SK-N-SH (cell line): ENCODE measurements at regions not wholly inside any gene's neighbourhood (a gene's known extent, or its start where the extent isn't known, plus 50 kb on each side); places are given as distances from the start of the nearest gene placed in this dataset.
A peak's percentile ranks its signal among the peaks of the same experiment; 100 is the strongest.

Experiments
- CTCF ChIA-PET: fragments of 300-600, 350-600 bp; formaldehyde crosslinking; extraction: SDS; loops from one replicate; lab custom pipeline; 2021; lab: Yijun Ruan, JAX
- POLR2A ChIA-PET: fragments of 350-600 bp; sonication (Branson Sonifier 250); formaldehyde crosslinking; extraction: SDS; loops from one replicate; lab custom pipeline; 2020; ENCODE audit warnings: antibody characterized with exemption, inconsistent platforms; lab: Yijun Ruan, JAX
- DNase-seq: peaks from one replicate; pipeline ENCODE4 v3.0.0; 2012
- H2AFZ ChIP-seq: fragments of 200-600 bp; sonication (generic); 2 replicates; pipeline ENCODE4 v1.8.1; 2016; ENCODE audit warnings: antibody characterized with exemption, mild to moderate bottlenecking, low read depth
- H3F3A ChIP-seq: fragments of 200-600 bp; sonication (generic); replicated peaks from 2 replicates; pipeline ENCODE3; 2016; ENCODE audit warnings: antibody characterized with exemption, mild to moderate bottlenecking; ENCODE audit not compliant: insufficient read depth
- H3K27ac ChIP-seq, 2 experiments: fragments of 200-500 bp in 1 of 2; fragments of 200-600 bp in 1 of 2; sonication (Bioruptor generic) in 1 of 2; sonication (generic), shearing (Covaris generic) in 1 of 2; 2 replicates each; pipeline versions ENCODE4 v1.5.1 to v1.6.1; 2014 to 2016; ENCODE audit warnings: low read depth in 2 of 2, inconsistent platforms in 1 of 2, low read length in 1 of 2, mild to moderate bottlenecking in 1 of 2, mixed read lengths in 1 of 2
- H3K27me3 ChIP-seq: fragments of 200-600 bp; sonication (generic), shearing (Covaris generic); 2 replicates; pipeline ENCODE4 v1.6.1; 2016; ENCODE audit warnings: mixed run types; ENCODE audit not compliant: insufficient read depth
- H3K36me3 ChIP-seq, 2 experiments: fragments of 200-500 bp in 1 of 2; fragments of 200-600 bp in 1 of 2; sonication (Bioruptor generic) in 1 of 2; sonication (generic) in 1 of 2; replicated peaks in 1 of 2; 2 replicates each; pipeline versions ENCODE3 to v1.5.1; 2014 to 2016; ENCODE audit warnings: low read length in 1 of 2, mild to moderate bottlenecking in 1 of 2; ENCODE audit not compliant: insufficient read depth in 2 of 2, control insufficient read depth in 1 of 2
- H3K4me1 ChIP-seq, 2 experiments: fragments of 200-500 bp in 1 of 2; fragments of 200-600 bp in 1 of 2; sonication (Bioruptor generic) in 1 of 2; sonication (generic), shearing (Covaris generic) in 1 of 2; 2 replicates each; pipeline versions ENCODE4 v1.5.1 to v1.6.1; 2014 to 2016; ENCODE audit warnings: low read depth in 1 of 2, low read length in 1 of 2, mixed run types in 1 of 2; ENCODE audit not compliant: insufficient read depth in 2 of 2, control insufficient read depth in 1 of 2
- H3K4me2 ChIP-seq: fragments of 200-600 bp; sonication (generic), shearing (Covaris generic); 2 replicates; pipeline ENCODE4 v1.6.1; 2017; ENCODE audit warnings: mixed run types
- H3K4me3 ChIP-seq, 2 experiments: fragments of 200-500 bp in 1 of 2; fragments of 200-600 bp in 1 of 2; sonication (Bioruptor generic) in 1 of 2; sonication (generic), shearing (Covaris generic) in 1 of 2; 2 replicates each; pipeline versions ENCODE4 v1.5.1 to v1.8.1; 2014 to 2016; ENCODE audit warnings: low read depth in 2 of 2, inconsistent platforms in 1 of 2, low read length in 1 of 2, mild to moderate bottlenecking in 1 of 2, mixed read lengths in 1 of 2, moderate library complexity in 1 of 2
- H3K79me2 ChIP-seq: fragments of 200-600 bp; sonication (generic); 2 replicates; pipeline ENCODE4 v1.8.1; 2017; ENCODE audit warnings: mild to moderate bottlenecking; ENCODE audit not compliant: insufficient read depth
- H3K9ac ChIP-seq: fragments of 200-600 bp; sonication (generic); 2 replicates; pipeline ENCODE4 v1.6.1; 2017; ENCODE audit warnings: mixed run types
- H3K9me2 ChIP-seq: fragments of 200-600 bp; sonication (generic); 2 replicates; pipeline ENCODE4 v1.6.1; 2017; ENCODE audit warnings: mixed run types
- H3K9me3 ChIP-seq: fragments of 200-600 bp; sonication (generic); 2 replicates; pipeline ENCODE4 v1.6.1; 2017; ENCODE audit warnings: mixed run types, mild to moderate bottlenecking, moderate library complexity
- H4K20me1 ChIP-seq: fragments of 200-600 bp; sonication (generic); 2 replicates; pipeline ENCODE4 v1.6.1; 2017; ENCODE audit warnings: mild to moderate bottlenecking, mixed run types; ENCODE audit not compliant: insufficient read depth
- FOSL2 ChIP-seq: IDR thresholded peaks from 2 replicates; pipeline ENCODE4 v1.4.0; 2012; ENCODE audit warnings: low read depth, mild to moderate bottlenecking, moderate library complexity, borderline replicate concordance
- GATA2 ChIP-seq: sonication (generic); formaldehyde crosslinking; IDR thresholded peaks from 2 replicates; pipeline ENCODE4 v1.5.0; 2020; ENCODE audit warnings: mild to moderate bottlenecking, missing genetic modification reagents
- MXI1 ChIP-seq: IDR thresholded peaks from 2 replicates; pipeline ENCODE4 v1.6.1; 2012; ENCODE audit warnings: mild to moderate bottlenecking, low read depth, low read length, improper control_type of control experiment
- RCOR1 ChIP-seq: fragments of 150-350 bp; IDR thresholded peaks from 2 replicates; pipeline ENCODE4 v1.6.1; 2017; ENCODE audit warnings: antibody characterized with exemption, low read length
- RXRA ChIP-seq: IDR thresholded peaks from 2 replicates; pipeline ENCODE4 v1.4.0; 2012; ENCODE audit warnings: low read depth, mild to moderate bottlenecking, borderline replicate concordance
- SMC3 ChIP-seq: IDR thresholded peaks from 2 replicates; pipeline ENCODE4 v1.6.1; 2012; ENCODE audit warnings: low read depth, low read length, improper control_type of control experiment
- WGBS: methylation state at CpG from one replicate; pipeline ENCODE4 v1.1.6; 2017; ENCODE audit warnings: low lambda C conversion rate; 5-methylcytosine and 5-hydroxymethylcytosine counted together
- TF ChIP-seq, protein P1 (sequence below): IDR thresholded peaks from 2 replicates; pipeline ENCODE4 v1.6.1; 2012; ENCODE audit warnings: mild to moderate bottlenecking, low read depth, low read length, moderate library complexity
- TF ChIP-seq, protein P2 (sequence below): fragments of 150-350 bp; IDR thresholded peaks from 2 replicates; pipeline ENCODE4 v1.6.1; 2016; ENCODE audit warnings: mild to moderate bottlenecking, low read depth, low read length

DNA sequence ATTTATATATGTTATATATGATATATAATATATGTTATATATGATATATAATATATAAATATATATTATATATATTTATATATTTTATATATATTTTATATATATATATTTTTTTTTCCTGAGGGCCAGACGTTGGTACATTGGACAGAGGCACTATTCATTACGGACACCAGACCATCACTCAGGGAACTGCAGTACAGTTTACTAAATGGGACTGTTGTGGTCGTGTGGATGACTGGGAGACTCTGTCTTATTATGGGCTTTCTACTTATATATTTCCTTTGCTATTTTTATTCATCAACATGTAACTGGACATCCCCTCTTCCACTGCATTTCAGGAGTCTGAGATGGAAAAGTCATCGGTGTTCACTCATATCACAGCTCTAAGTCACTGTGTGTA lies 87.1 kb upstream of the PRKCQ start:
- Histone ChIP-seq H3K27ac (no peak overlapping the region), H3K9me2 (no peaks in the 10 kb centered on the region), H3F3A (no peaks in the 10 kb centered on the region), H3K4me3 (no peak overlapping the region), H3K27me3 (no peaks in the 10 kb centered on the region), H3K36me3 (no peaks in the 10 kb centered on the region), H3K4me2 (no peak overlapping the region), H3K9me3 (no peaks in the 10 kb centered on the region), H3K9ac (no peak overlapping the region), H2AFZ (no peak overlapping the region), H3K79me2 (no peaks in the 10 kb centered on the region), H4K20me1 (no peaks in the 10 kb centered on the region), H3K4me1 (no peaks in the 10 kb centered on the region; a peak in 1 of 4 replicates)
- CTCF ChIA-PET, result interaction anchor here (0.6 to 2.2 kb wide), 32 partner anchors 9 to 770 kb away, joined by 3 to 13 read pairs (median 4); partner anchors contain the start of gene PRKCQ
- POLR2A ChIA-PET, result no interaction called here
- 33% methylated on average over 4 of the region's 4 CpGs for WGBS
- no peak for DNase-seq
- TF ChIP-seq, protein P1, sequence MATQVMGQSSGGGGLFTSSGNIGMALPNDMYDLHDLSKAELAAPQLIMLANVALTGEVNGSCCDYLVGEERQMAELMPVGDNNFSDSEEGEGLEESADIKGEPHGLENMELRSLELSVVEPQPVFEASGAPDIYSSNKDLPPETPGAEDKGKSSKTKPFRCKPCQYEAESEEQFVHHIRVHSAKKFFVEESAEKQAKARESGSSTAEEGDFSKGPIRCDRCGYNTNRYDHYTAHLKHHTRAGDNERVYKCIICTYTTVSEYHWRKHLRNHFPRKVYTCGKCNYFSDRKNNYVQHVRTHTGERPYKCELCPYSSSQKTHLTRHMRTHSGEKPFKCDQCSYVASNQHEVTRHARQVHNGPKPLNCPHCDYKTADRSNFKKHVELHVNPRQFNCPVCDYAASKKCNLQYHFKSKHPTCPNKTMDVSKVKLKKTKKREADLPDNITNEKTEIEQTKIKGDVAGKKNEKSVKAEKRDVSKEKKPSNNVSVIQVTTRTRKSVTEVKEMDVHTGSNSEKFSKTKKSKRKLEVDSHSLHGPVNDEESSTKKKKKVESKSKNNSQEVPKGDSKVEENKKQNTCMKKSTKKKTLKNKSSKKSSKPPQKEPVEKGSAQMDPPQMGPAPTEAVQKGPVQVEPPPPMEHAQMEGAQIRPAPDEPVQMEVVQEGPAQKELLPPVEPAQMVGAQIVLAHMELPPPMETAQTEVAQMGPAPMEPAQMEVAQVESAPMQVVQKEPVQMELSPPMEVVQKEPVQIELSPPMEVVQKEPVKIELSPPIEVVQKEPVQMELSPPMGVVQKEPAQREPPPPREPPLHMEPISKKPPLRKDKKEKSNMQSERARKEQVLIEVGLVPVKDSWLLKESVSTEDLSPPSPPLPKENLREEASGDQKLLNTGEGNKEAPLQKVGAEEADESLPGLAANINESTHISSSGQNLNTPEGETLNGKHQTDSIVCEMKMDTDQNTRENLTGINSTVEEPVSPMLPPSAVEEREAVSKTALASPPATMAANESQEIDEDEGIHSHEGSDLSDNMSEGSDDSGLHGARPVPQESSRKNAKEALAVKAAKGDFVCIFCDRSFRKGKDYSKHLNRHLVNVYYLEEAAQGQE, result peak; percentile 69; the same call in 1 of the 2 replicates
- TF ChIP-seq FOSL2 (no peak), RXRA (no peak), MXI1 (no peak)

DNA sequence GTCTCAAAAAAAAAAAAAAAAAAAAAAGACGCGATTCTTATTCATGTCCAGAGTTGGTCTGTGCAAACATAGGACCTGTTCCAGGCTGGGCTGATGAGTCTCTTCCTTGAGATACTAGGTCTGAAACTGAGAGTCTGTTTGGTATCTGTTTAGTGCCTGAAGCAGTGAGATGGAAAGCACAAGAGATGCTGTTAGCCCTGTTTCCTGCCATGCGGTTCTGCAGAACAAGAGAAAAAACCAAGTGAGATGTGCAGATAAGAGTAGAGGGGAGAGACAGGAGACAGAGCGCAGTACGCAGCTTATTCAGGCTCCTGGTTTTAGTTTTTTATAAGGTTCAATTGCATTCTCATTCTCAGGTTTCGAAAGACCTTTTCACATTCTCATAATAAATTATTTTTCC lies 85.8 kb upstream of the PRKCQ start:
- TF ChIP-seq, protein P2, sequence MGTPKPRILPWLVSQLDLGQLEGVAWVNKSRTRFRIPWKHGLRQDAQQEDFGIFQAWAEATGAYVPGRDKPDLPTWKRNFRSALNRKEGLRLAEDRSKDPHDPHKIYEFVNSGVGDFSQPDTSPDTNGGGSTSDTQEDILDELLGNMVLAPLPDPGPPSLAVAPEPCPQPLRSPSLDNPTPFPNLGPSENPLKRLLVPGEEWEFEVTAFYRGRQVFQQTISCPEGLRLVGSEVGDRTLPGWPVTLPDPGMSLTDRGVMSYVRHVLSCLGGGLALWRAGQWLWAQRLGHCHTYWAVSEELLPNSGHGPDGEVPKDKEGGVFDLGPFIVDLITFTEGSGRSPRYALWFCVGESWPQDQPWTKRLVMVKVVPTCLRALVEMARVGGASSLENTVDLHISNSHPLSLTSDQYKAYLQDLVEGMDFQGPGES, result no peak
- TF ChIP-seq GATA2, result peak; percentile 89
- no peak for TF ChIP-seq SMC3
- TF ChIP-seq RCOR1, result 0 out of 2 replicates have a peak, but pooled peaks have one; percentile 29
- DNase-seq, result peak; percentile 42
- POLR2A ChIA-PET, result no interaction called here
- CTCF ChIA-PET, result interaction anchor here (0.6 to 1.8 kb wide), 2 partner anchors 13 to 251 kb away, joined by 3 to 7 read pairs; no protein-coding TSS in a partner anchor
- Histone ChIP-seq H4K20me1 (no peaks in the 10 kb centered on the region), H3K27ac (no peak overlapping the region), H3K4me2 (no peak overlapping the region), H3K9ac (no peak overlapping the region), H3K9me2 (no peaks in the 10 kb centered on the region), H3K27me3 (no peaks in the 10 kb centered on the region), H3K4me3 (no peak overlapping the region), H2AFZ (no peak overlapping the region), H3K79me2 (no peaks in the 10 kb centered on the region), H3K9me3 (no peaks in the 10 kb centered on the region), H3K36me3 (no peaks in the 10 kb centered on the region), H3F3A (no peaks in the 10 kb centered on the region), H3K4me1 (no peaks in the 10 kb centered on the region; a peak in 1 of 4 replicates)
- WGBS, result 25% methylated on average over 6 of the region's 6 CpGs
